D721Med (cell line): ENCODE measurements at regions not wholly inside any gene's neighbourhood (a gene's known extent, or its start where the extent isn't known, plus 50 kb on each side); places are given as distances from the start of the nearest gene placed in this dataset.

Experiments
- DNase-seq: peaks from one replicate; pipeline ENCODE4 v3.0.0; 2011; ENCODE audit warnings: low spot score; ENCODE audit not compliant: insufficient read length
- FAIRE-seq: peaks from 2 replicates; lab custom pipeline; 2011; peaks lifted over from hg19 to GRCh38; lab: Jason Lieb, UNC
- TF ChIP-seq, protein P1 (sequence below): IDR thresholded peaks from 2 replicates; pipeline ENCODE4 v1.5.1; 2012; ENCODE audit warnings: mild to moderate bottlenecking, control low read depth; ENCODE audit not compliant: insufficient read depth; ENCODE audit errors: missing control alignments

DNA sequence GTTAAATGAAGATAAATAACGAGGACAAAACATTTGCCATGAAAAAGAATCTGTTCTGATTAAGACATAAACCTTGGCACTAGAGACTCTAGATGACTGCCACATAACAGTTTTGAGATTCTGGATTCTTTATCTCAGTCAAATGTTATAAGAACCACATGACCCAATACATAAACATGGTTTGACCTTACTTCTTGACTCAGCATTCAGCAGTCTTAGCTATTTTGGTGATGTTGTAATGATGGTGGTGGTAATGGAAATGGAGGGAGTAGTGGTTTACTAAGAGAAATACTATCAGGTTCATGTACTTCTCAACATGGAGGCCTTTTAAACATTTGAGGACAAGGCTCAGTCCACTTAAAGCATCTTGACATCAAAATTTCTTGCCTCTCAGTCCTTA lies 925.4 kb downstream of the CDH11 start:
- FAIRE-seq (no peak), DNase-seq (no peak)
- TF ChIP-seq, protein P1, sequence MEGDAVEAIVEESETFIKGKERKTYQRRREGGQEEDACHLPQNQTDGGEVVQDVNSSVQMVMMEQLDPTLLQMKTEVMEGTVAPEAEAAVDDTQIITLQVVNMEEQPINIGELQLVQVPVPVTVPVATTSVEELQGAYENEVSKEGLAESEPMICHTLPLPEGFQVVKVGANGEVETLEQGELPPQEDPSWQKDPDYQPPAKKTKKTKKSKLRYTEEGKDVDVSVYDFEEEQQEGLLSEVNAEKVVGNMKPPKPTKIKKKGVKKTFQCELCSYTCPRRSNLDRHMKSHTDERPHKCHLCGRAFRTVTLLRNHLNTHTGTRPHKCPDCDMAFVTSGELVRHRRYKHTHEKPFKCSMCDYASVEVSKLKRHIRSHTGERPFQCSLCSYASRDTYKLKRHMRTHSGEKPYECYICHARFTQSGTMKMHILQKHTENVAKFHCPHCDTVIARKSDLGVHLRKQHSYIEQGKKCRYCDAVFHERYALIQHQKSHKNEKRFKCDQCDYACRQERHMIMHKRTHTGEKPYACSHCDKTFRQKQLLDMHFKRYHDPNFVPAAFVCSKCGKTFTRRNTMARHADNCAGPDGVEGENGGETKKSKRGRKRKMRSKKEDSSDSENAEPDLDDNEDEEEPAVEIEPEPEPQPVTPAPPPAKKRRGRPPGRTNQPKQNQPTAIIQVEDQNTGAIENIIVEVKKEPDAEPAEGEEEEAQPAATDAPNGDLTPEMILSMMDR, result no peak

- DNase-seq, result no peak
- no peak for FAIRE-seq
- TF ChIP-seq, protein P1, result no peak
These were observed 935.9 kb downstream of the CDH11 start for GRCh38 chr16:64185954-64186353.

DNA sequence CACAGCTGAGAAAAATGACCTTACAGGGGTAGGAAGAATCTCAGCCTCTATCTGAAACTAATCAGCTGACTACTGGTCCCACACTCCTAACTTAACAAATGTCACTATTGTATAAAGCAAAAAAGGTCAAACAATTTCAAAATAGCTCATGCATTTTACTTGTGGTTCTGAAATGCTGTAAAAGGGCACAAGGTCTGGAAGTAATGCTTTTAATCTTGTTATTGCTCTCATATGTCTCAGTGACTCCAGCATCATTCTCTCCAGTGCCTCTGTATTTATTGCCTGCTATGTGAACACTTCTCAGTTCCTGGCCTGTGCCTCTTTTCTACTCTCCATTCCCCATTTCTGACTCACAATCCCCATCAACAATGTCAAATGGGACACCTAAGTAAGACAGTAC lies 937.7 kb downstream of the CDH11 start:
- TF ChIP-seq, protein P1, result no peak
- FAIRE-seq, result no peak
- no peak for DNase-seq

GRCh38 chr16:64182985-64183384 lies 938.9 kb downstream of the CDH11 start:
- no peak for DNase-seq
- TF ChIP-seq, protein P1, result no peak
- no peak for FAIRE-seq

GRCh38 chr16:64181271-64181925 lies 940.5 kb downstream of the CDH11 start:
- TF ChIP-seq, protein P1, result no peak
- FAIRE-seq, result no peak
- DNase-seq, result no peak

DNA sequence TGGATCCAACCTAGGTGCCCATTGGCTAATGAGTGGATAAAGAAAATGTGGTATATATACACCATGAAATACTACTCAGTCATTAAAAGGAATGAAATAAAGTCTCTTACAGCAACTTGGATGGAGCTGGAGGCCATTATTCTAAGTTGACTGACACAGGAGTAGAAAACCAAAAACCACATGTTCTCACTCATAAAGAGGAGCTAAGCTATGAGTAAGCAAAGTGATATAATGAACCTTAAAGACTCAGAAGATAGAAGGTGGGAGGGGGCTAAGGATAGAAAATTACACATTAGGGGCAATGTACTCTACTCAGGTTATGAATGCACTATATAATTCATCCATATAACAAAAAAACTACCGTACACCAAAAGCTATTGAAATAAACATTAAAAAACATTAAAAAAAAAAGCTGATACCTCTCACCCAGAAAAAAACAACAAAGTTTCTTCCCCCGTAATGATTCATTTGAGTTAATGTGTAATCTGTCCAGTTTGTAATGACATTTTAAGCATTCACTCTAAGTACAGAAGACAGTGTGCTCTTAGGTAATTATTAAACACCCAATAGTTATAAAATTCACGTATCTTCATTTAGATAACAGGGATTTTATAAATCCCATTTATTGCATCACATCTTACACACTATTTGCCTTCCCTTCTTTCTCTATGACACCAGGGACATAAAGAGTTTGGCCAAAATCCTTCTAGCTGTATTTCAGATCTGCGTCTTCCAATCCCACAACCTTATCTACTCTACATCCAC lies 941.5 kb downstream of the CDH11 start:
- DNase-seq, result no peak
- no peak for FAIRE-seq
- TF ChIP-seq, protein P1, result no peak

DNA sequence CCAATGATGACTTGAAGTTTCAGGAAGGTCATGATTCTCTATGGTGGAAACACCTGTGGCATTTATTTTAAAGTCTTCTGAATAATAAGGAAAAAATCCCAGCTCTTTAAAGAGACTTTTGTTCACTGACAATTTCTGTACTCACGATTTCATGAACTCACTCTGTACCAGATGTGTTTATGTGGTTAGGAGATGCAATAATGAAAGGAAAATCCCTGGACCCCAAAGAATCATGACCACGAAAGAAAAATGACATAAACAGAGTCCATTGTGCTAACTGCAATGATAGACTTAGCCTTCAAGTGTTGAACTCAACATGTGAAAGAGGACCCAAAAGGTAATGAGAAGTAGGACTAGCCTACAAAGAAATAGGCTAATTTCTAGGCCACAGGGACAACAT lies 947.5 kb downstream of the CDH11 start:
- TF ChIP-seq, protein P1, result no peak
- FAIRE-seq, result no peak

More for the DNA sequence above, 947.5 kb downstream of the CDH11 start:
- no peak for DNase-seq
